Thymus (tissue), 11 donors: ENCODE measurements at regions not wholly inside any gene's neighbourhood (a gene's known extent, or its start where the extent isn't known, plus 50 kb on each side); places are given as distances from the start of the nearest gene placed in this dataset.

Source experiments
- DNase-seq, 9 donors: peaks; one replicate each; pipeline ENCODE4 v3.0.0-alpha.2; 2013; ENCODE audit warnings: low spot score in 9 of 9, low read depth in 6 of 9, missing footprints in 1 of 9
- H3K27ac ChIP-seq, 2 donors: one replicate each; pipeline ENCODE4 v1.5.1; 2013; ENCODE audit warnings: control low read depth in 1 of 2, low read depth in 1 of 2, low read length in 1 of 2, mild to moderate bottlenecking in 1 of 2, moderate library complexity in 1 of 2
- H3K27me3 ChIP-seq, 2 donors: one replicate each; pipeline ENCODE4 v1.5.1; 2013; ENCODE audit warnings: low read length in 1 of 2; ENCODE audit not compliant: control insufficient read depth in 2 of 2, insufficient read depth in 1 of 2
- H3K36me3 ChIP-seq, 2 donors: one replicate each; pipeline ENCODE4 v1.5.1; 2013; ENCODE audit warnings: low read length in 1 of 2, mild to moderate bottlenecking in 1 of 2, moderate library complexity in 1 of 2; ENCODE audit not compliant: control insufficient read depth in 2 of 2, insufficient read depth in 2 of 2
- H3K4me1 ChIP-seq, 2 donors: one replicate each; pipeline ENCODE4 v1.5.1; 2013; ENCODE audit warnings: low read length in 2 of 2; ENCODE audit not compliant: control insufficient read depth in 2 of 2, insufficient read depth in 2 of 2
- H3K4me3 ChIP-seq, 2 donors: one replicate each; pipeline ENCODE4 v1.5.1; 2013; ENCODE audit warnings: low read length in 2 of 2, control low read depth in 1 of 2, mild to moderate bottlenecking in 1 of 2
- H3K9me3 ChIP-seq, 2 donors: one replicate each; pipeline ENCODE4 v1.5.1; 2013; ENCODE audit warnings: low read length in 1 of 2, mild to moderate bottlenecking in 1 of 2; ENCODE audit not compliant: control insufficient read depth in 2 of 2, insufficient read depth in 1 of 2
- WGBS: extraction: QIAGEN DNeasy Blood & Tissue Kit; methylation state at CpG from one replicate; pipeline ENCODE4 v1.1.7; 2013; 5-methylcytosine and 5-hydroxymethylcytosine counted together
- donor health status: healthy.

- no peak for DNase-seq
- Histone ChIP-seq H3K27ac (no peak overlapping the region), H3K4me3 (no peak overlapping the region), H3K36me3 (no peaks in the 10 kb centered on the region), H3K27me3 (no peaks in the 10 kb centered on the region), H3K4me1 (no peaks in the 10 kb centered on the region), H3K9me3 (no peaks in the 10 kb centered on the region)
- 92% methylated on average over 15 of the region's 15 CpGs for WGBS
Observed at GRCh38 chr11:70505761-70506657, 107.7 kb downstream of the CTTN start.

DNA sequence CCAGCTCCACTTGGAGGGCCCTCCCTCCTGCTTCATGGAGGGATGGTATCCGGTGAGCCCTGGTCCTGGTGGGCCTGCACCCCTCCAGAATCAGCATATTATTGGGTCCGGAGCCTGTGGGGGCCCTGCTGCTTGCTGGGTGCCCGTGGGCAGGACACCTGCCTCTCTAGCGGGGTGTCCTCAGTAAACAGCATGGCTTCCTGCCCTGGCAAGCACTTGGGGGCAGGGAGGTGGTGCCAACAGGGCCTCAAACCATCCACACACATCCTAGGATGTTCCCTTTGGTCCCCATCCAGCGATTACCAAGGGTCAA lies 108.3 kb downstream of the CTTN start:
- WGBS, result 88% methylated on average over 5 of the region's 5 CpGs
- Histone ChIP-seq H3K27me3 (no peaks in the 10 kb centered on the region), H3K36me3 (no peaks in the 10 kb centered on the region), H3K4me3 (no peak overlapping the region), H3K27ac (no peak overlapping the region), H3K4me1 (no peaks in the 10 kb centered on the region), H3K9me3 (no peaks in the 10 kb centered on the region)
- DNase-seq, result no peak

- no peaks in the 10 kb centered on the region for H3K36me3 ChIP-seq
- no peaks in the 10 kb centered on the region for H3K4me1 ChIP-seq
- DNase-seq, result no peak
- WGBS, result 95% methylated on average over 7 of the region's 7 CpGs
- H3K27me3 ChIP-seq, result no peaks in the 10 kb centered on the region
- no peaks in the 10 kb centered on the region for H3K9me3 ChIP-seq
- no peak overlapping the region for H3K4me3 ChIP-seq
- H3K27ac ChIP-seq, result no peak overlapping the region
Observed at GRCh38 chr11:70506986-70507385, 108.7 kb downstream of the CTTN start.

DNA sequence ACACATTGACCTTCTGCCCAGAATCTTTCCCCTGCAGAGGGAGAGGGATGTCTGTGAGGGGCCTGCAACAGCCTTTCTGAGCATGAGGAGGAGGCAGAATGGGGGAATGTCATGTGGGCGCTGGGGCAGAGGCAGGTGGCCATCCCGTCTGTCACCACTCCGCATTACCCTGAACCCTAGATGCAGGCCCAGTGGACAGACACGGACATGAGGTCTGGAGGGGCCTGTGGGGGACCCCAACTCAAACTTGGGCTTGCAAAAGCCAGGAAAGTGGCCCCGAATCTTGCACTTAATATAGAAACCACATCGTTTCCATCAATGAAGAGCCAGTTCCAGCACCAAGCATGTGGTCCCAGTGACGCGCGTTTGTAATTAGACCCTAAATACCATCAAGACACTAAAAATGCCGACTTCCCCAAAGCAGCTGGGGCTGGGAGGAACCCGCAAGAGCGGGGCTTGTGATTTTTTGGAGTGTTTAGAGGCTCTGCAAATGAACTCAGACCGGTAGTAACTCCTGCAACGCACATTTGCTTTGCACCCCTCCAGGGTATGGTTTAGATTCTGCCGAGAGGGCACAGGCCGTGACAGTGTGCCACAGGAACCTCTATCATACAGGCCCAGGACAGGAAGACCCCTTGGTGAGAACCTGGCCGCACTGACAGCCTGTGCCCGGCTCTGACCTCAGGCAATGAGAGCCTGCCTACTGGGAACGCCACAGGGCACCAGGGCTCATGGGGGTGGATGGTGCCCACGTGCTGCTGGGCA lies 109.3 kb downstream of the CTTN start:
- 93% methylated on average over 20 of the region's 20 CpGs for WGBS
- Histone ChIP-seq H3K27me3 (no peaks in the 10 kb centered on the region), H3K9me3 (no peaks in the 10 kb centered on the region), H3K36me3 (no peaks in the 10 kb centered on the region), H3K4me3 (no peak overlapping the region), H3K4me1 (no peaks in the 10 kb centered on the region), H3K27ac (no peak overlapping the region)
- no peak for DNase-seq

DNA sequence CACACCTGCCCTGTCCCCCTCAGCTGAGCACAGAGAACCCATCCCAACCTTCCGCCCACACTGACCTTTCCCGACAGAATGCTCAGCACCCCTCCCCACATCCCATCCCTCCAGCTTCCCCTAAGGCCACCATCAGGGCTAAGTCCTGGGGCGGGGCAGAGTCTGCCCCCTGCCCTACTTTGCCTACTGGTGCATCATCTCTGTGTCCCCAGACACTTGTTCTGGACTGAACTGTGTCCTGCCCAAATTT lies 109.8 kb downstream of the CTTN start:
- Histone ChIP-seq H3K4me3 (no peak overlapping the region), H3K9me3 (no peaks in the 10 kb centered on the region), H3K27ac (no peak overlapping the region), H3K36me3 (no peaks in the 10 kb centered on the region), H3K27me3 (no peaks in the 10 kb centered on the region), H3K4me1 (no peaks in the 10 kb centered on the region)
- WGBS, result 96% methylated on average over 3 of the region's 3 CpGs
- DNase-seq, result no peak

DNA sequence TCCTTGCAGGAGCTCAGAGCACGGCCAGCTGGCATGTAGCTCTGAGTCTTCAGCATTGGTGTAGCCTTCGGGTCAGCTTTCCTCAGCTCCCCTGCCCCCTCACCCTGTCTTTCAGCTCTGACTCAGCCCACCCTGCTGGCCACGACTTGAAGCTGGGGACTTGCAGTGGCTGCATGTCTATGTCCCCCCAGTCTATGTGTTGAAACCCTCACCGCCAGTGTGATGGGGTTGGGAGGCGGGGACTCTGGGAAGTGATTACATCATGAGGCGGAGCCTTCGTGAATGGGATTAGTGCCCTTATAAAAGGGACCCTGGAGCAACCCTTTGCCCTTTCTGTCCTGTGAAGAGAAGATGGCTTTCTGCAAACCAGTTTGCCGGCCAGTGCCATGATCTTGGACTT lies 111.1 kb downstream of the CTTN start:
- no peaks in the 10 kb centered on the region for H3K4me1 ChIP-seq
- no peaks in the 10 kb centered on the region for H3K27me3 ChIP-seq
- H3K36me3 ChIP-seq, result no peaks in the 10 kb centered on the region
- no peak overlapping the region for H3K4me3 ChIP-seq
- H3K27ac ChIP-seq, result no peak overlapping the region
- DNase-seq, result no peak
- WGBS, result 80% methylated on average over 8 of the region's 8 CpGs
- no peaks in the 10 kb centered on the region for H3K9me3 ChIP-seq

DNA sequence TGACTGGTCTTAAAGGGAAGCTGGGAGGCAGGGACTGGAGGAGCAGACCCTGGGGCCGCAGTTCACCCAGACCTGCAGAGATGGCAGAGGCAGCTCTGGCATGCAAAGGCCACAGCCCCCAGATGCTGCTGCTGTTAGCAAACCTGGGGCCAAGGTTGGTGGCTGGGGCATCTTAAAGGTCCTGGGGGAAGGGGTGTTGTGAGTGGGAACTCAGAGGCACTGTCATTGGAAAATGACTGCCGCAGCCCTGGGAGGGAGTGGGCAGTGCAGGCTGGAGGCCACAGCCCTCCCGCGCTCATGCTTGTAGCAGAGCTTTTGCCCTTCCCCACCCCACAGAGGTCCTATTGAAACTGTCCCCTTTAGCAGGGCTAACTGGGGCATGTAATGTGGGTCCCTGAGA lies 111.8 kb downstream of the CTTN start:
- no peak overlapping the region for H3K4me3 ChIP-seq
- DNase-seq, result no peak
- H3K9me3 ChIP-seq, result no peaks in the 10 kb centered on the region
- no peaks in the 10 kb centered on the region for H3K36me3 ChIP-seq
- no peak overlapping the region for H3K27ac ChIP-seq
- no peaks in the 10 kb centered on the region for H3K27me3 ChIP-seq
- WGBS, result 98% methylated on average over 4 of the region's 4 CpGs
- no peaks in the 10 kb centered on the region for H3K4me1 ChIP-seq

DNA sequence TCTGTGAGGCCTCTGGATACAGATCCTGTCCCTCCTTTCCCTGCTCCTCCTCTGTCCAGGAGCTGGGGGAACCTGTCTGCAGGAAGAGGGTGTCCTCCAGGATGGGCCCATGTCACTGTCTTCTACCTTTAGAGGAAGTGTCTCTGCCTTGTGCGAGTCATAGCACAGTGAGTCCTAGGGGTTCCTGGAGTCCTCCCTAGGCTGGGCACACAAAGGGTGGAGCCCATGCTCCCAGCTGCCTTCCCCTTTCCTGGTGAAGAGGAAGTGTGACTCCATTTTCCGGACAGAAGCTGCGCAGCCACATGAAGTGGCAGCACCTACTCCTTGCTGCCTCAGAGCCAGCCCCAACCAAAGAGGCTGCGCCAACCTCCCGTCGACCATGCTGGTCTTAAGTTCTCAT lies 112.2 kb downstream of the CTTN start:
- H3K27ac ChIP-seq, result no peak overlapping the region
- H3K9me3 ChIP-seq, result no peaks in the 10 kb centered on the region
- no peaks in the 10 kb centered on the region for H3K36me3 ChIP-seq
- H3K27me3 ChIP-seq, result no peaks in the 10 kb centered on the region
- H3K4me3 ChIP-seq, result no peak overlapping the region
- no peak for DNase-seq
- no peaks in the 10 kb centered on the region for H3K4me1 ChIP-seq
- WGBS, result 91% methylated on average over 6 of the region's 6 CpGs

- Histone ChIP-seq H3K36me3 (no peaks in the 10 kb centered on the region), H3K27ac (no peak overlapping the region), H3K4me3 (no peak overlapping the region), H3K27me3 (no peaks in the 10 kb centered on the region), H3K9me3 (no peaks in the 10 kb centered on the region), H3K4me1 (no peaks in the 10 kb centered on the region)
- no peak for DNase-seq
- 97% methylated on average over 1 of the region's 1 CpG for WGBS
Observed at GRCh38 chr11:70511345-70511744, 113.0 kb downstream of the CTTN start.
